ENCODE measurements at regions not wholly inside any gene's neighbourhood (a gene's known extent, or its start where the extent isn't known, plus 50 kb on each side); places are given as distances from the start of the nearest gene placed in this dataset.

DNA sequence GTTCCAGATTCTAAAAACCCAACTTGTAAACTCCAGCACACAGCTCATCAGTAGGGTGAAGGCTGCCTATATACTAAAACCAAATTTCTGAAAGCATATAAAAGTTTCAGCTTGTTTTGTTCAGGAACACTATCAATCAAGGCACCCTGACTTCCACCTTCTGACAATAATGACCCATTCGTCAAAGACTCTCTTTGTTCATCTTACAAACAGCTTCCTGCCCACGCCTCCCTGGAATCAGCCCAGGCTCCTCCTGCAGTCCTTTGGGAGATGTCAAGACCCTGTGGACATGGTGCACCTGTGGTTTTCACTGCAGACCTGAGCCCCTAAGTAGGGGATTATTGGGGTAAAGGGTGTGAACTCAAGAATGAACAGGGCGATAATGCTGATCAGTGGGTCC lies 178.9 kb upstream of the CAMK1G start:
- DNase-seq (ENCODE audit: low spot score): no peak

GRCh38 chr1:209405183-209405814 lies 178.2 kb upstream of the CAMK1G start:
- no peak for DNase-seq (ENCODE audit: low spot score)

DNA sequence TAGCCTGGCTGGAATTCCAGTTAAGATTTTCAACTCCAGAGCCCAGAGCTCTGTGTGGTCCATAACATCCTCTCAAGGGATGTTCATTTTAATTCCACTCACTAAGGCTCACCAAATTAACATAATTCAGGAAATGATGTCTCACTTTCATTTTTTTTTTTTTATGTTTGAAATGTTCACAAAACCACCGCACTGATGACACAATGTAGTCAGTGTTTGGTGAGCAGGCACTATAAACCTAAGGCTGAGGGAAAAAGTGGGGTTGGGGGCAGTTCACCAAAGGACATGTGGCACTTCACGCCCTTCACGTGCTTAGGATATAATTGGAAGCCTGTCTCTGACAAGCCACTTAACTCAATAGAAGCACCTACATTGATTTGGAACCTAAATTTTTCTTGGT lies 177.3 kb upstream of the CAMK1G start:
- no peak for DNase-seq (ENCODE audit: low spot score)

DNA sequence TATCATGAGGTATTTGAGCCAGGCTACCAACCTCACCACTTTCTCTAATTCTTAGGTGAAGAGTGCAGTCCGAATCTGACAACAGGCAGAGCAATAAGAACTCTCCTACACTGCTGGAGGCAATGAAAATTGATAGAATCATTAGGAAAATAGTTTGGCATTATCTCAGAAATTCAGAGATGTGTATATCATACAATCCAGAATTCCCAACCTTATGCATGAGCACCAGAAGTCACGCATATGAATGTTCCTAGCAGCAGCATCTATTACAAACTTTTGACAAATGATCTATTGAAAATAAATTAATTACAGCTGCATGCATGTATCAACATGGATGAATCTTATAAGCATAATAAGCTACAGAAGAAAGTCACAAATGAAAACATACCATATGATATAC lies 176.9 kb upstream of the CAMK1G start:
- no peak for DNase-seq (ENCODE audit: low spot score)

DNA sequence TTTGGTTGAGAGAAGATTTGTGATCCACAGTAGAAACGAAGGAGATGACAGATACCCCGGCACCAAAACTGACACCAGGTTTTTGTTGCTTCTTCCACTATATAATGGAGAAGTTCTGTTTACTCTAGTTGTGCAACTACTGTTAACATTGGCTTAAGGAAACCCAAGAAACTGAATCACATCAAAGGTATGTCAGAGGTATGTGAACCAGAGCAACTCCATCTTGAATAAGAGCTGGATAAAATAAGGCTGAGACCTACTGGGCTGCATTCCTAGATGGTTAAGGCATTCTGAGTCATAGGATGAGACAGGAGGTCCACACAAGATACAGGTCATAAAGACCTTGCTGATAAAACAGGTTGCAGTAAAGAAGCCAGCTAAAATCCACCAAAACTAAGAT lies 173.7 kb upstream of the CAMK1G start:
- no peak for DNase-seq (ENCODE audit: low spot score)

GRCh38 chr1:209411491-209411929 lies 172.0 kb upstream of the CAMK1G start:
- DNase-seq (ENCODE audit: low spot score): no peak

- DNase-seq (ENCODE audit: low spot score): no peak
Observed at GRCh38 chr1:209412036-209412435, 171.5 kb upstream of the CAMK1G start.

DNA sequence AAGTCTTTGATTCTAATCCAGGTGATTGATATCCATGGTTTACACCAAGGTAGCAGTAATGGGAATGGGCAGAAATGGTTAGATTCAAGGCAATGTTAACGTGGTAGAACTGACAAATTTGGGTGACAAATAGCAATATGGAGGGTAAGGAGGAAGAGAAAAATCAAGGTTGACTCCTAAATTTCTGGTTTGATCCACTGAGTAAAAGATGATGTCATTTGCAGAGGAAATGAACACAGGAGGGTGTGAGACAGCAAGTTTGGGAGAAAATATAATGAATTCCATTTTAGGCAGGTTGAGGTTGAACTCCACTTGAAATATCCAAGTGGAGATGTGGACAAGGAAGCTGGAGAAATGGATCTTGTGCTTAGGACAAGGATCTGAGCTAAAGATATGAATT lies 170.9 kb upstream of the CAMK1G start:
- DNase-seq (ENCODE audit: low spot score): no peak

- no peak for DNase-seq (ENCODE audit: low spot score)
Observed at GRCh38 chr1:209413062-209413461, 170.5 kb upstream of the CAMK1G start.

DNA sequence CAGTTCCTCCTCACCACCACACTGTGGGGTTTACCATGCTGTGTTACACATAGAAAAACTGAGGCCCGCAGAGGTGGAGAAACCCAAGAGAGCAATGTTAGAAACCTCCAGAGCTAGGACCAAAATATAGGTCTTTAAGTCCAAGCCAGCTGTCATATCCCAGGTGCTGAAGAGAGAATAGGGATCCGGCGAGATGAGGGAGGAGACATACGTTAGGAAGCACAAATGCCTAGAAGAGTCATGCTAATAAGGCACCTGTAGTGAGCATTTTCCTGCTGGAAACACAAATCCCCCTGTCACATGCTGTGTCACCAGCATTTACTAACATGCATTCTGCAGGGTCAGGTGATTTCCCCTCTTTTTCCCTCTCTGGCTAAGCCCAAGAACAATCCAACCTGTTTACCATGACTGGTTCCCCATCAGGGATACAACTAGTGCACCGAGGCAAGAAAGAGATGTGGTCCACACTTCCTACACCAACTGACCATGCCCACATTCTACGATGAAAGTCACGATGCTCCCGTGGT lies 168.6 kb upstream of the CAMK1G start:
- DNase-seq (ENCODE audit: low spot score): no peak

- DNase-seq (ENCODE audit: low spot score): no peak
Observed at GRCh38 chr1:209416039-209416438, 167.5 kb upstream of the CAMK1G start.

DNA sequence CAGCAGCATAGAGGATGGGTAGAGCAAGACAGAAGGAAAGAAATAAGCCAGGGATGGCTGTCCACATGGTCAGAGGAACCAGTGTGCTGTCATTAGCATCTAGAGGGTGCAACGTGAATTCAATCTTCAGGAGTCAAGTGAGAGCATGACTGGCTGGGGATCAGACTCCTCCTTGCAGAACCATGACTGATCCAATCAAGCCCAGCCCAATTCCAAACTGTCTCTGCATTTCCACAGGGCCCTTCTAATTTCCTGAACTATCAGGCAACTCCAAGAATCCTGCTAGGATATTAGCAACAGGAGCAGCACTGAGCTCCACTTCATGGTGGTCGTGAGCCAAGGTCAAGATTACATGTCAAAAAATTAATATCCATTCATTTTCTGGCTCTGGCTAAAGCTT lies 166.8 kb upstream of the CAMK1G start:
- no peak for DNase-seq (ENCODE audit: low spot score)

- no peak for DNase-seq (ENCODE audit: low spot score)
Observed at GRCh38 chr1:209417761-209418160, 165.8 kb upstream of the CAMK1G start.

- no peak for DNase-seq (ENCODE audit: low spot score)
Observed at GRCh38 chr1:209420276-209420675, 163.2 kb upstream of the CAMK1G start.

DNA sequence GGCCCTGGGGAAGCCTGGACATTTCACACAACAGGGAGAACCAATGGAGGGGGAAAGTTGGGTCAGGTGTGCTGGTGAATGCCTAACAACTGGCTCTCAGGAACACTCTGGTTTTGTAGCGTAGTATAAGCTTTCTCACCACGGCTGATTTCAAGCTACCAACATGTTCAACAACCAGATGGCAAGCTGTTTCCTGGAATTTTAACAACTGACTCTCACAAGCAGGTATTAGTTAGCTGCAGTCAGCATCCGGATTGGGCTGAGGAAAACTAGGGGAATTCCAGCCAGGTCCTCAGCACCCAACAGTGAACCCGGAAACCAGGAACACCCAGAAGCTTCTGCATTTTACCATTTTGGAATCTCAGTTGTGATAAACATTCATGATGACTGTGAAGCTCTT lies 162.3 kb upstream of the CAMK1G start:
- DNase-seq (ENCODE audit: low spot score): no peak

GRCh38 chr1:209421978-209422680 lies 161.4 kb upstream of the CAMK1G start:
- DNase-seq (ENCODE audit: low spot score): no peak

GRCh38 chr1:209425959-209426358 lies 157.6 kb upstream of the CAMK1G start:
- no peak for DNase-seq (ENCODE audit: low spot score)

GRCh38 chr1:209427277-209427676 lies 156.2 kb upstream of the CAMK1G start:
- DNase-seq (ENCODE audit: low spot score): no peak

- DNase-seq (ENCODE audit: low spot score): no peak
Observed at GRCh38 chr1:209427811-209428210, 155.7 kb upstream of the CAMK1G start.

GRCh38 chr1:209428241-209428921 lies 155.1 kb upstream of the CAMK1G start:
- DNase-seq (ENCODE audit: low spot score): no peak

GRCh38 chr1:209429611-209430010 lies 153.9 kb upstream of the CAMK1G start:
- no peak for DNase-seq (ENCODE audit: low spot score)

- no peak for DNase-seq (ENCODE audit: low spot score)
Observed at GRCh38 chr1:209430107-209430506, 153.4 kb upstream of the CAMK1G start.

DNA sequence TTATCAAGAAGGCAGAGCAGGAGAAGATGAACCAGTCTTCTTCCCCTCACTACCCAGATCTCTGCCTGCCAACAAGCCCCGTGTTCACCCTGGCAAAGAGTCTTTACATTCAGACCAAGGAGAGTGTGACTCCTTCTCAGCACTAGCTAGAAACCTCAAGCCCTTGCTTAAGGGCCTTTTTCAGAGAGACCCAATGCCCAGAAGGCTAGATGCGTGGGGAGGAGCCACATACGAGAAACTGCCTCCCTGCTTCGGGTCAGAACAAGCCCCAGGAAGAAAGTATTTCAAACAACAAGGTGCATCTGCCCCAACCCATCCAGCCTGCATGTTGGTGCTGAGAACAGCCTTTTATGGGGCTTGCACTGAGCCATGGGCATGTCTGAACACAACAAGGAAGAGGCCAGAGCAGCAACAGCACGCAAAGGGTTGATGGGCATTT lies 152.7 kb upstream of the CAMK1G start:
- no peak for DNase-seq (ENCODE audit: low spot score)

Data from germinal center (tissue), 1 donor.